Effector memory CD8-positive, alpha-beta T cell (primary cell): ENCODE measurements at regions not wholly inside any gene's neighbourhood (a gene's known extent, or its start where the extent isn't known, plus 50 kb on each side); places are given as distances from the start of the nearest gene placed in this dataset.
"Not testable (repeated sequence)": the region's sequence is repeated elsewhere in the genome, so short reads cannot be mapped to it uniquely, and the experiment has no call there.

Experiments used
- ATAC-seq: fragments of 150-1000 bp; cut with Tn5 transposase; replicated peaks from 2 replicates; pipeline ENCODE4 v1.10.0; 2021; ENCODE audit warnings: mild to moderate bottlenecking, moderate library complexity
- DNase-seq, 3 experiments: peaks; one replicate each; pipeline ENCODE4 v3.0.0; 2021
- H3K27ac Mint-ChIP-seq, 2 donors: one replicate each; pipeline ENCODE4 v1.8.0; 2022; ENCODE audit warnings: mild to moderate bottlenecking in 2 of 2, mixed read lengths in 2 of 2, moderate library complexity in 2 of 2
- H3K27me3 Mint-ChIP-seq, 2 donors: one replicate each; pipeline ENCODE4 v1.8.0; 2022; ENCODE audit warnings: mixed read lengths in 2 of 2
- H3K36me3 Mint-ChIP-seq: one replicate; pipeline ENCODE4 v1.8.0; 2022; ENCODE audit warnings: mild to moderate bottlenecking, moderate library complexity, mixed read lengths; ENCODE audit not compliant: insufficient read depth
- H3K4me1 Mint-ChIP-seq, 2 donors: one replicate each; pipeline ENCODE4 v1.8.0; 2022; ENCODE audit warnings: low read depth in 2 of 2, mixed read lengths in 2 of 2
- H3K4me3 Mint-ChIP-seq, 2 donors: one replicate each; pipeline ENCODE4 v1.8.0; 2022; ENCODE audit warnings: mild to moderate bottlenecking in 2 of 2, mixed read lengths in 2 of 2, moderate library complexity in 2 of 2
- H3K9me3 Mint-ChIP-seq, 2 donors: one replicate each; pipeline ENCODE4 v1.8.0; 2022; ENCODE audit warnings: mixed read lengths in 2 of 2

- Mint-ChIP-seq H3K36me3 (no peaks in the 10 kb centered on the region), H3K4me3 (no peak overlapping the region), H3K27ac (no peak overlapping the region), H3K4me1 (no peaks in the 10 kb centered on the region), H3K27me3 (peaks cover 0 to 6% of the 10 kb centered on the region in 2 donors), H3K9me3 (peaks cover 8 to 17% of the 10 kb centered on the region in 2 donors)
- ATAC-seq (no peak), DNase-seq (no peak)
These were observed 1372.7 kb downstream of the GATA3 start for GRCh38 chr10:9427209-9427608.

- Mint-ChIP-seq H3K36me3 (no peaks in the 10 kb centered on the region), H3K4me3 (no peak overlapping the region), H3K27me3 (peaks cover 0 to 7% of the 10 kb centered on the region in 2 donors), H3K4me1 (no peaks in the 10 kb centered on the region), H3K27ac (no peak overlapping the region), H3K9me3 (peaks cover 0 to 2% of the 10 kb centered on the region in 2 donors)
- ATAC-seq (no peak), DNase-seq (no peak)
These were observed 1382.6 kb downstream of the GATA3 start for GRCh38 chr10:9437131-9437530.

- DNase-seq (no peak), ATAC-seq (no peak)
- Mint-ChIP-seq H3K4me3 (no peak overlapping the region), H3K9me3 (peaks cover 0 to 2% of the 10 kb centered on the region in 2 donors), H3K36me3 (no peaks in the 10 kb centered on the region), H3K4me1 (no peaks in the 10 kb centered on the region), H3K27me3 (peaks cover 0 to 7% of the 10 kb centered on the region in 2 donors), H3K27ac (no peak overlapping the region)
These were observed 1389.3 kb downstream of the GATA3 start for GRCh38 chr10:9443758-9444157.

- H3K4me1 Mint-ChIP-seq = no peaks in the 10 kb centered on the region
- no peak overlapping the region for H3K27ac Mint-ChIP-seq
- no peaks in the 10 kb centered on the region for H3K27me3 Mint-ChIP-seq
- H3K36me3 Mint-ChIP-seq = no peaks in the 10 kb centered on the region
- DNase-seq (no peak), ATAC-seq (no peak)
- peaks cover 0 to 2% of the 10 kb centered on the region in 2 donors for H3K9me3 Mint-ChIP-seq
- no peak overlapping the region for H3K4me3 Mint-ChIP-seq
These were observed 1395.0 kb downstream of the GATA3 start for GRCh38 chr10:9449530-9449929.

- H3K9me3 Mint-ChIP-seq = peaks cover 0 to 2% of the 10 kb centered on the region in 2 donors
- ATAC-seq = no peak
These were observed 1396.3 kb downstream of the GATA3 start for GRCh38 chr10:9450801-9451200.

GRCh38 chr10:9451211-9451773 lies 1396.8 kb downstream of the GATA3 start:
- H3K27ac Mint-ChIP-seq = no peak overlapping the region
- DNase-seq (no peak), ATAC-seq (no peak)
- no peaks in the 10 kb centered on the region for H3K36me3 Mint-ChIP-seq
- H3K27me3 Mint-ChIP-seq = no peaks in the 10 kb centered on the region
- H3K9me3 Mint-ChIP-seq = peaks cover 0 to 2% of the 10 kb centered on the region in 2 donors
- no peak overlapping the region for H3K4me3 Mint-ChIP-seq
- no peaks in the 10 kb centered on the region for H3K4me1 Mint-ChIP-seq

More at GRCh38 chr10:9450801-9451200, 1396.3 kb downstream of the GATA3 start:
- Mint-ChIP-seq H3K36me3 (no peaks in the 10 kb centered on the region), H3K4me1 (no peaks in the 10 kb centered on the region), H3K4me3 (no peak overlapping the region), H3K27ac (no peak overlapping the region), H3K27me3 (no peaks in the 10 kb centered on the region)
- DNase-seq = no peak

- peaks cover 0 to 2% of the 10 kb centered on the region in 2 donors for H3K9me3 Mint-ChIP-seq
- H3K4me1 Mint-ChIP-seq = no peaks in the 10 kb centered on the region
- no peak overlapping the region for H3K4me3 Mint-ChIP-seq
- ATAC-seq (no peak), DNase-seq (no peak)
- no peak overlapping the region for H3K27ac Mint-ChIP-seq
- H3K27me3 Mint-ChIP-seq = no peaks in the 10 kb centered on the region
- H3K36me3 Mint-ChIP-seq = no peaks in the 10 kb centered on the region
These were observed 1397.6 kb downstream of the GATA3 start for GRCh38 chr10:9452056-9452455.

- not testable (repeated sequence) for H3K27me3 Mint-ChIP-seq, H3K27ac Mint-ChIP-seq, H3K36me3 Mint-ChIP-seq, H3K4me3 Mint-ChIP-seq, ATAC-seq, DNase-seq, H3K4me1 Mint-ChIP-seq, H3K9me3 Mint-ChIP-seq
These were observed 1399.4 kb downstream of the GATA3 start for GRCh38 chr10:9453871-9454270.

- H3K4me1 Mint-ChIP-seq = no peaks in the 10 kb centered on the region
- no peak overlapping the region for H3K27ac Mint-ChIP-seq
- no peaks in the 10 kb centered on the region for H3K36me3 Mint-ChIP-seq
- DNase-seq (no peak), ATAC-seq (no peak)
- no peak overlapping the region for H3K4me3 Mint-ChIP-seq
- H3K9me3 Mint-ChIP-seq = peaks cover 0 to 7% of the 10 kb centered on the region in 2 donors
- no peaks in the 10 kb centered on the region for H3K27me3 Mint-ChIP-seq
These were observed 1415.2 kb downstream of the GATA3 start for GRCh38 chr10:9469663-9470205.

- no peaks in the 10 kb centered on the region for H3K27me3 Mint-ChIP-seq
- H3K27ac Mint-ChIP-seq = no peak overlapping the region
- no peaks in the 10 kb centered on the region for H3K36me3 Mint-ChIP-seq
- H3K4me1 Mint-ChIP-seq = no peaks in the 10 kb centered on the region
- ATAC-seq (no peak), DNase-seq (no peak)
- H3K4me3 Mint-ChIP-seq = no peak overlapping the region
- H3K9me3 Mint-ChIP-seq = peaks cover 0 to 7% of the 10 kb centered on the region in 2 donors
These were observed 1416.1 kb downstream of the GATA3 start for GRCh38 chr10:9470581-9470980.

GRCh38 chr10:9501944-9502343 lies 1447.5 kb downstream of the GATA3 start:
- no peak overlapping the region for H3K4me3 Mint-ChIP-seq
- no peaks in the 10 kb centered on the region for H3K9me3 Mint-ChIP-seq
- H3K27me3 Mint-ChIP-seq = no peaks in the 10 kb centered on the region
- no peak for ATAC-seq
- DNase-seq = no peak
- no peak overlapping the region for H3K27ac Mint-ChIP-seq
- H3K4me1 Mint-ChIP-seq = no peaks in the 10 kb centered on the region
- no peaks in the 10 kb centered on the region for H3K36me3 Mint-ChIP-seq

GRCh38 chr10:9504227-9504626 lies 1449.7 kb downstream of the GATA3 start:
- H3K27me3 Mint-ChIP-seq = no peaks in the 10 kb centered on the region

GRCh38 chr10:9505546-9505945 lies 1451.1 kb downstream of the GATA3 start:
- no peaks in the 10 kb centered on the region for H3K36me3 Mint-ChIP-seq
- H3K4me3 Mint-ChIP-seq = no peak overlapping the region
- no peak overlapping the region for H3K27ac Mint-ChIP-seq
- no peaks in the 10 kb centered on the region for H3K4me1 Mint-ChIP-seq
- H3K9me3 Mint-ChIP-seq = no peaks in the 10 kb centered on the region
- ATAC-seq = no peak
- no peaks in the 10 kb centered on the region for H3K27me3 Mint-ChIP-seq
- no peak for DNase-seq

More at GRCh38 chr10:9504227-9504626, 1449.7 kb downstream of the GATA3 start:
- Mint-ChIP-seq H3K27ac (no peak overlapping the region), H3K36me3 (no peaks in the 10 kb centered on the region), H3K9me3 (no peaks in the 10 kb centered on the region), H3K4me3 (no peak overlapping the region), H3K4me1 (no peaks in the 10 kb centered on the region)
- no peak for DNase-seq
- ATAC-seq = no peak

GRCh38 chr10:9508606-9509005 lies 1454.1 kb downstream of the GATA3 start:
- Mint-ChIP-seq H3K4me3 (no peak overlapping the region), H3K27me3 (no peaks in the 10 kb centered on the region), H3K27ac (no peak overlapping the region), H3K9me3 (peaks cover 0 to 2% of the 10 kb centered on the region in 2 donors), H3K36me3 (peaks cover 6% of the 10 kb centered on the region), H3K4me1 (no peaks in the 10 kb centered on the region)
- no peak for ATAC-seq
- DNase-seq = no peak
